SK-N-SH treated with all-trans-retinoic acid at 6 μM for 48 hours (cell line): ENCODE measurements at regions not wholly inside any gene's neighbourhood (a gene's known extent, or its start where the extent isn't known, plus 50 kb on each side); places are given as distances from the start of the nearest gene placed in this dataset.
A peak's percentile ranks its signal among the peaks of the same experiment; 100 is the strongest.

Source experiments
- ATAC-seq: fragments of 200-7000 bp; cut with Tn5 transposase; 3 replicates; pipeline ENCODE4 v1.9.1; 2020; ENCODE audit warnings: mild to moderate bottlenecking, moderate library complexity
- ARNTL ChIP-seq: fragments of 450-650 bp; formaldehyde crosslinking; IDR thresholded peaks from 2 replicates; pipeline ENCODE4 v1.5.0; 2020; ENCODE audit warnings: low read depth, mild to moderate bottlenecking, moderate library complexity, borderline replicate concordance
- BACH2 ChIP-seq: fragments of 250-450 bp; sonication (Bioruptor Pico); IDR thresholded peaks from 2 replicates; pipeline ENCODE4 v1.9.0; 2021; ENCODE audit warnings: mild to moderate bottlenecking, borderline replicate concordance
- CSDC2 ChIP-seq: fragments of 250-450 bp; sonication (Bioruptor Pico); IDR thresholded peaks from 2 replicates; pipeline ENCODE4 v1.5.0; 2020; ENCODE audit warnings: mild to moderate bottlenecking, moderate library complexity
- ESRRG ChIP-seq: fragments of 250-450 bp; sonication (Bioruptor Pico); IDR thresholded peaks from 2 replicates; pipeline ENCODE4 v1.6.1; 2021; ENCODE audit warnings: mild to moderate bottlenecking
- ISL1 ChIP-seq: fragments of 250-450 bp; sonication (Bioruptor Pico); IDR thresholded peaks from 2 replicates; pipeline ENCODE4 v2.1.2; 2022; ENCODE audit warnings: mild to moderate bottlenecking, moderate library complexity
- OSR1 ChIP-seq: fragments of 250-450 bp; sonication (Bioruptor Pico); IDR thresholded peaks from 2 replicates; pipeline ENCODE4 v1.8.0; 2022; ENCODE audit warnings: moderate library complexity, mild to moderate bottlenecking, inconsistent platforms
- PPARA ChIP-seq: fragments of 250-450 bp; sonication (Bioruptor Pico); IDR thresholded peaks from 2 replicates; pipeline ENCODE4 v1.5.0; 2020; ENCODE audit warnings: mild to moderate bottlenecking, borderline replicate concordance
- RARB ChIP-seq: fragments of 250-450 bp; sonication (Bioruptor Pico); IDR thresholded peaks from 2 replicates; pipeline ENCODE4 v1.8.0; 2021; ENCODE audit warnings: mild to moderate bottlenecking, moderate library complexity
- SNAI2 ChIP-seq: fragments of 250-450 bp; sonication (Bioruptor Pico); IDR thresholded peaks from 2 replicates; pipeline ENCODE4 v1.5.0; 2020; ENCODE audit warnings: mild to moderate bottlenecking, moderate library complexity
- TCF4 ChIP-seq: fragments of 250-450 bp; sonication (Bioruptor Pico); IDR thresholded peaks from 2 replicates; pipeline ENCODE4 v1.8.0; 2021; ENCODE audit warnings: mild to moderate bottlenecking, moderate library complexity, borderline replicate concordance
- TOX ChIP-seq: fragments of 250-450 bp; sonication (Bioruptor Pico); IDR thresholded peaks from 2 replicates; pipeline ENCODE4 v1.8.0; 2021; ENCODE audit warnings: mild to moderate bottlenecking, moderate library complexity, borderline replicate concordance
- ZC3H10 ChIP-seq: fragments of 250-450 bp; sonication (Bioruptor Pico); IDR thresholded peaks from 2 replicates; pipeline ENCODE4 v1.5.1; 2021; ENCODE audit warnings: mild to moderate bottlenecking, moderate library complexity
- ZFP30 ChIP-seq: fragments of 450-650 bp; formaldehyde crosslinking; IDR thresholded peaks from 2 replicates; pipeline ENCODE4 v1.5.0; 2022; ENCODE audit warnings: mild to moderate bottlenecking, moderate library complexity
- ZNF565 ChIP-seq: fragments of 450-650 bp; formaldehyde crosslinking; conservative IDR thresholded peaks from 2 replicates; pipeline ENCODE4 v1.5.0; 2020; ENCODE audit warnings: low read depth, mild to moderate bottlenecking, moderate library complexity
- ZNF8 ChIP-seq: fragments of 450-650 bp; formaldehyde crosslinking; IDR thresholded peaks from 2 replicates; pipeline ENCODE4 v1.5.0; 2020; ENCODE audit warnings: mild to moderate bottlenecking, moderate library complexity
- TF ChIP-seq, protein P1 (sequence below): fragments of 250-450 bp; sonication (Bioruptor Pico); IDR thresholded peaks from 2 replicates; pipeline ENCODE4 v1.8.0; 2020; ENCODE audit warnings: mild to moderate bottlenecking, moderate library complexity, borderline replicate concordance
- TF ChIP-seq, protein P2 (sequence below): fragments of 250-450 bp; sonication (Bioruptor Pico); IDR thresholded peaks from 2 replicates; pipeline ENCODE4 v1.5.1; 2021; ENCODE audit warnings: mild to moderate bottlenecking, moderate library complexity
- TF ChIP-seq, protein P3 (sequence below): fragments of 250-450 bp; sonication (Bioruptor Pico); IDR thresholded peaks from 2 replicates; pipeline ENCODE4 v1.5.1; 2020; ENCODE audit warnings: low read depth, mild to moderate bottlenecking, moderate library complexity

GRCh38 chr3:69563151-69563550, 176.1 kb upstream of the MITF start:
- no peak for ATAC-seq

GRCh38 chr3:69562020-69562419, 176.1 kb upstream of the FRMD4B start:
- ATAC-seq = no peak
- TF ChIP-seq ZC3H10 (CRISPR knock-in tag) (no peak), ESRRG (CRISPR knock-in tag) (no peak), TOX (CRISPR knock-in tag) (no peak), ZNF565 (CRISPR knock-in tag) (no peak), PPARA (CRISPR knock-in tag) (no peak)

More at GRCh38 chr3:69563151-69563550, 176.1 kb upstream of the MITF start:
- TF ChIP-seq SNAI2 (CRISPR knock-in tag) = no peak
- no peak for TF ChIP-seq TOX (CRISPR knock-in tag)
- TF ChIP-seq RARB (CRISPR knock-in tag) = no peak

DNA sequence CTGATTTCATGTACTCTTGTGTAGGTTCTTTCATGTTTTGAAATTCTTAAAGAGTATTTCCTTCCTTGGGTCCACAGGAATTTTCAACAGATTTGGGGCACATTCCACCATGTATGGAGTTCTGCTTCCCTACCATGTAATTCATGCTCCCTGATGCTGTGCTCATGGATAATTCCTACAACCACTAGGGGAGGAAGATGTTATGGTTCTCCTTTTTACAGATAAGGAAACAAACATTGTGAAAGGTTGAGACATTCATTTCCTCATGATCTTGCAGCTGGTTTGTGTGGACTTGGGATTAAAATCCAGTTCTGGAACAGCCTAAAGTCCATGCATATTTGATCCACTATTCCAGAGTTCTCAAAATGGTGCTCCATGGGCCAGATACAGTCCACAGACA, 174.9 kb upstream of the FRMD4B start:
- ATAC-seq = no peak
- TF ChIP-seq ARNTL = no peak
- TF ChIP-seq ESRRG (CRISPR knock-in tag) = no peak
- no peak for TF ChIP-seq CSDC2 (CRISPR knock-in tag)
- no peak for TF ChIP-seq ISL1 (CRISPR knock-in tag)
- TF ChIP-seq ZNF8 = no peak

DNA sequence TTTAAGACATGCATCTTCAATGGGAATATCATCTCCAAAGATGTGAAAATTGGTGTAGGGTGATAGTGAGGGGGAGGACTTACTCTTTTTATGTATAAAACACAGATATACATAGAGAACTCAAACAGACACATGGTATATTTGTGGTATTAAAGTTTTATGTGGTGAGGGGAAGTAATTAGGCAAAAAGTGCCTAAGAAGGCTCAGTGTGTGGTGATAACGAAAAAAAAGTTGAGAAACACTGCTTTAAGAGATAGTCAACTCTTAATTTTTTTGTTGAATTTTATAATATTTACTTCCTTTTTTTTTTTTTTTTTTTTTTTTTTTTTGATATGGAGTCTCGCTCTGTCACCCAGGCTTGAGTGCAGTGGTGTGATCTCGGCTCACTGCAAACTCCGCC, 174.2 kb upstream of the FRMD4B start:
- TF ChIP-seq ZFP30 (CRISPR knock-in tag) (no peak), TCF4 (CRISPR knock-in tag) (no peak), ZC3H10 (CRISPR knock-in tag) (no peak), CSDC2 (CRISPR knock-in tag) (no peak)
- no peak for ATAC-seq

DNA sequence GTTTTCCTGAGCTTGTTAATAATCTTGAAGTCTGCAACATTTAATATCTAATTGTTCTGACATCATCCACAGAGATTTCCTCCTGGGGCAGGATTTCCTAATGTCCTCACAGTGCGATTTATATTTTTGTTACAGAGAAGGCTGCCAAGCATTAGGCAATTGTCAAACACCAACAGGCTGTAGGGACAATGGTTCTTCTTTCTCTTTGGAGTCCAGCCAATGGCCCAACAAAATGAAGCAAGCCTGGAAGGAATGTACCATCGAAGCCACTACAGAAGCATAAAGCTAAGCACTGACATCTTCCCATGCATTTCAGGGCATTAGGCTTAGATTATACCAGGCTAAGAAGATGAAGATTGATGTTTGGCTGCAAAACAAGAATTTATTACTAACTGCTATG, 173.0 kb upstream of the FRMD4B start:
- TF ChIP-seq OSR1 (CRISPR knock-in tag) (no peak), ISL1 (CRISPR knock-in tag) (peak; percentile 71)
- ATAC-seq = no peak

- no peak for ATAC-seq
- no peak for TF ChIP-seq BACH2 (CRISPR knock-in tag)
- TF ChIP-seq ZC3H10 (CRISPR knock-in tag) = no peak
- no peak for TF ChIP-seq ARNTL
- TF ChIP-seq PPARA (CRISPR knock-in tag) = no peak
- no peak for TF ChIP-seq SNAI2 (CRISPR knock-in tag)
- TF ChIP-seq RARB (CRISPR knock-in tag) = no peak
These were observed 168.7 kb upstream of the FRMD4B start for GRCh38 chr3:69554576-69554975.

- TF ChIP-seq, protein P1, sequence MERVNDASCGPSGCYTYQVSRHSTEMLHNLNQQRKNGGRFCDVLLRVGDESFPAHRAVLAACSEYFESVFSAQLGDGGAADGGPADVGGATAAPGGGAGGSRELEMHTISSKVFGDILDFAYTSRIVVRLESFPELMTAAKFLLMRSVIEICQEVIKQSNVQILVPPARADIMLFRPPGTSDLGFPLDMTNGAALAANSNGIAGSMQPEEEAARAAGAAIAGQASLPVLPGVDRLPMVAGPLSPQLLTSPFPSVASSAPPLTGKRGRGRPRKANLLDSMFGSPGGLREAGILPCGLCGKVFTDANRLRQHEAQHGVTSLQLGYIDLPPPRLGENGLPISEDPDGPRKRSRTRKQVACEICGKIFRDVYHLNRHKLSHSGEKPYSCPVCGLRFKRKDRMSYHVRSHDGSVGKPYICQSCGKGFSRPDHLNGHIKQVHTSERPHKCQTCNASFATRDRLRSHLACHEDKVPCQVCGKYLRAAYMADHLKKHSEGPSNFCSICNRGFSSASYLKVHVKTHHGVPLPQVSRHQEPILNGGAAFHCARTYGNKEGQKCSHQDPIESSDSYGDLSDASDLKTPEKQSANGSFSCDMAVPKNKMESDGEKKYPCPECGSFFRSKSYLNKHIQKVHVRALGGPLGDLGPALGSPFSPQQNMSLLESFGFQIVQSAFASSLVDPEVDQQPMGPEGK (CRISPR knock-in tag) = no peak
- no peak for TF ChIP-seq ARNTL
- no peak for TF ChIP-seq TOX (CRISPR knock-in tag)
- no peak for TF ChIP-seq OSR1 (CRISPR knock-in tag)
- TF ChIP-seq RARB (CRISPR knock-in tag) = no peak
- TF ChIP-seq TCF4 (CRISPR knock-in tag) = no peak
- no peak for TF ChIP-seq ISL1 (CRISPR knock-in tag)
- TF ChIP-seq SNAI2 (CRISPR knock-in tag) = no peak
- no peak for TF ChIP-seq ZFP30 (CRISPR knock-in tag)
- no peak for TF ChIP-seq BACH2 (CRISPR knock-in tag)
- no peak for TF ChIP-seq ZNF8
- TF ChIP-seq, protein P2, sequence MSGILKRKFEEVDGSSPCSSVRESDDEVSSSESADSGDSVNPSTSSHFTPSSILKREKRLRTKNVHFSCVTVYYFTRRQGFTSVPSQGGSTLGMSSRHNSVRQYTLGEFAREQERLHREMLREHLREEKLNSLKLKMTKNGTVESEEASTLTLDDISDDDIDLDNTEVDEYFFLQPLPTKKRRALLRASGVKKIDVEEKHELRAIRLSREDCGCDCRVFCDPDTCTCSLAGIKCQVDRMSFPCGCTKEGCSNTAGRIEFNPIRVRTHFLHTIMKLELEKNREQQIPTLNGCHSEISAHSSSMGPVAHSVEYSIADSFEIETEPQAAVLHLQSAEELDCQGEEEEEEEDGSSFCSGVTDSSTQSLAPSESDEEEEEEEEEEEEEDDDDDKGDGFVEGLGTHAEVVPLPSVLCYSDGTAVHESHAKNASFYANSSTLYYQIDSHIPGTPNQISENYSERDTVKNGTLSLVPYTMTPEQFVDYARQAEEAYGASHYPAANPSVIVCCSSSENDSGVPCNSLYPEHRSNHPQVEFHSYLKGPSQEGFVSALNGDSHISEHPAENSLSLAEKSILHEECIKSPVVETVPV (CRISPR knock-in tag) = no peak
- TF ChIP-seq, protein P3, sequence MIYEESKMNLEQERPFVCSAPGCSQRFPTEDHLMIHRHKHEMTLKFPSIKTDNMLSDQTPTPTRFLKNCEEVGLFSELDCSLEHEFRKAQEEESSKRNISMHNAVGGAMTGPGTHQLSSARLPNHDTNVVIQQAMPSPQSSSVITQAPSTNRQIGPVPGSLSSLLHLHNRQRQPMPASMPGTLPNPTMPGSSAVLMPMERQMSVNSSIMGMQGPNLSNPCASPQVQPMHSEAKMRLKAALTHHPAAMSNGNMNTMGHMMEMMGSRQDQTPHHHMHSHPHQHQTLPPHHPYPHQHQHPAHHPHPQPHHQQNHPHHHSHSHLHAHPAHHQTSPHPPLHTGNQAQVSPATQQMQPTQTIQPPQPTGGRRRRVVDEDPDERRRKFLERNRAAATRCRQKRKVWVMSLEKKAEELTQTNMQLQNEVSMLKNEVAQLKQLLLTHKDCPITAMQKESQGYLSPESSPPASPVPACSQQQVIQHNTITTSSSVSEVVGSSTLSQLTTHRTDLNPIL (CRISPR knock-in tag) = no peak
- TF ChIP-seq ESRRG (CRISPR knock-in tag) = no peak
- TF ChIP-seq PPARA (CRISPR knock-in tag) = no peak
- TF ChIP-seq CSDC2 (CRISPR knock-in tag) = no peak
- no peak for ATAC-seq
These were observed 168.0 kb upstream of the FRMD4B start for GRCh38 chr3:69553888-69554287.
